ENCODE measurements at regions not wholly inside any gene's neighbourhood (a gene's known extent, or its start where the extent isn't known, plus 50 kb on each side); places are given as distances from the start of the nearest gene placed in this dataset.

GRCh38 chr3:118204052-118204656, 830.5 kb downstream of the IGSF11 start:
- H3K4me2 ChIP-seq: no peak overlapping the region
- no peaks in the 10 kb centered on the region for H3K4me1 ChIP-seq (ENCODE audit: insufficient read depth)
- peaks cover 26% of the 10 kb centered on the region for H3K9me3 Mint-ChIP-seq
- H3K9me2 ChIP-seq (ENCODE audit: insufficient read depth): no peaks in the 10 kb centered on the region
- H3K27ac ChIP-seq (ENCODE audit: low read depth): no peak overlapping the region
- H3K36me3 ChIP-seq (ENCODE audit: insufficient read depth): no peaks in the 10 kb centered on the region
- peaks cover 16% of the 10 kb centered on the region; the same call in 1 of the 3 replicates for H3K36me3 Mint-ChIP-seq (ENCODE audit: low read depth)
- H3K27me3 ChIP-seq (ENCODE audit: insufficient read depth): no peaks in the 10 kb centered on the region
- H3K79me2 ChIP-seq (replicated peaks; ENCODE audit: insufficient read depth): no peaks in the 10 kb centered on the region
- no peaks in the 10 kb centered on the region for H3K4me1 Mint-ChIP-seq
- H3K4me3 ChIP-seq: no peak overlapping the region
- no peak overlapping the region for H2AFZ ChIP-seq
- H3K27ac Mint-ChIP-seq: no peak overlapping the region
- DNase-seq (ENCODE audit: low spot score): no peak
- no peaks in the 10 kb centered on the region for H3K27me3 Mint-ChIP-seq (ENCODE audit: insufficient read depth, low read depth, poor library complexity)
- H3K4me3 Mint-ChIP-seq: no peak overlapping the region
- H3F3A ChIP-seq (replicated peaks; ENCODE audit: low read depth): no peaks in the 10 kb centered on the region
- H4K20me1 ChIP-seq (replicated peaks; ENCODE audit: insufficient read depth): no peaks in the 10 kb centered on the region
- ATAC-seq: no peak
- TF ChIP-seq STAT1 (IDR thresholded peaks at IDR 0.05; ENCODE audit: unreplicated experiment): no peak
- no peak for TF ChIP-seq EZH2 (IDR thresholded peaks at IDR 0.05; ENCODE audit: low read depth, unreplicated experiment)
- no peak for TF ChIP-seq EZH2phosphoT487 (IDR thresholded peaks at IDR 0.05; ENCODE audit: unreplicated experiment)
- TF ChIP-seq, protein P1, sequence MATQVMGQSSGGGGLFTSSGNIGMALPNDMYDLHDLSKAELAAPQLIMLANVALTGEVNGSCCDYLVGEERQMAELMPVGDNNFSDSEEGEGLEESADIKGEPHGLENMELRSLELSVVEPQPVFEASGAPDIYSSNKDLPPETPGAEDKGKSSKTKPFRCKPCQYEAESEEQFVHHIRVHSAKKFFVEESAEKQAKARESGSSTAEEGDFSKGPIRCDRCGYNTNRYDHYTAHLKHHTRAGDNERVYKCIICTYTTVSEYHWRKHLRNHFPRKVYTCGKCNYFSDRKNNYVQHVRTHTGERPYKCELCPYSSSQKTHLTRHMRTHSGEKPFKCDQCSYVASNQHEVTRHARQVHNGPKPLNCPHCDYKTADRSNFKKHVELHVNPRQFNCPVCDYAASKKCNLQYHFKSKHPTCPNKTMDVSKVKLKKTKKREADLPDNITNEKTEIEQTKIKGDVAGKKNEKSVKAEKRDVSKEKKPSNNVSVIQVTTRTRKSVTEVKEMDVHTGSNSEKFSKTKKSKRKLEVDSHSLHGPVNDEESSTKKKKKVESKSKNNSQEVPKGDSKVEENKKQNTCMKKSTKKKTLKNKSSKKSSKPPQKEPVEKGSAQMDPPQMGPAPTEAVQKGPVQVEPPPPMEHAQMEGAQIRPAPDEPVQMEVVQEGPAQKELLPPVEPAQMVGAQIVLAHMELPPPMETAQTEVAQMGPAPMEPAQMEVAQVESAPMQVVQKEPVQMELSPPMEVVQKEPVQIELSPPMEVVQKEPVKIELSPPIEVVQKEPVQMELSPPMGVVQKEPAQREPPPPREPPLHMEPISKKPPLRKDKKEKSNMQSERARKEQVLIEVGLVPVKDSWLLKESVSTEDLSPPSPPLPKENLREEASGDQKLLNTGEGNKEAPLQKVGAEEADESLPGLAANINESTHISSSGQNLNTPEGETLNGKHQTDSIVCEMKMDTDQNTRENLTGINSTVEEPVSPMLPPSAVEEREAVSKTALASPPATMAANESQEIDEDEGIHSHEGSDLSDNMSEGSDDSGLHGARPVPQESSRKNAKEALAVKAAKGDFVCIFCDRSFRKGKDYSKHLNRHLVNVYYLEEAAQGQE (IDR thresholded peaks at IDR 0.05; ENCODE audit: unreplicated experiment): no peak
- TF ChIP-seq ZNF114 (CRISPR knock-in tag; IDR thresholded peaks at IDR 0.05): no peak
- TF ChIP-seq, protein P2, sequence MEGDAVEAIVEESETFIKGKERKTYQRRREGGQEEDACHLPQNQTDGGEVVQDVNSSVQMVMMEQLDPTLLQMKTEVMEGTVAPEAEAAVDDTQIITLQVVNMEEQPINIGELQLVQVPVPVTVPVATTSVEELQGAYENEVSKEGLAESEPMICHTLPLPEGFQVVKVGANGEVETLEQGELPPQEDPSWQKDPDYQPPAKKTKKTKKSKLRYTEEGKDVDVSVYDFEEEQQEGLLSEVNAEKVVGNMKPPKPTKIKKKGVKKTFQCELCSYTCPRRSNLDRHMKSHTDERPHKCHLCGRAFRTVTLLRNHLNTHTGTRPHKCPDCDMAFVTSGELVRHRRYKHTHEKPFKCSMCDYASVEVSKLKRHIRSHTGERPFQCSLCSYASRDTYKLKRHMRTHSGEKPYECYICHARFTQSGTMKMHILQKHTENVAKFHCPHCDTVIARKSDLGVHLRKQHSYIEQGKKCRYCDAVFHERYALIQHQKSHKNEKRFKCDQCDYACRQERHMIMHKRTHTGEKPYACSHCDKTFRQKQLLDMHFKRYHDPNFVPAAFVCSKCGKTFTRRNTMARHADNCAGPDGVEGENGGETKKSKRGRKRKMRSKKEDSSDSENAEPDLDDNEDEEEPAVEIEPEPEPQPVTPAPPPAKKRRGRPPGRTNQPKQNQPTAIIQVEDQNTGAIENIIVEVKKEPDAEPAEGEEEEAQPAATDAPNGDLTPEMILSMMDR (conservative IDR thresholded peaks at IDR 0.05; ENCODE audit: low read depth in 2 of 2): no peak
- no peak for TF ChIP-seq JUNB (IDR thresholded peaks at IDR 0.05; ENCODE audit: unreplicated experiment)
- TF ChIP-seq CREB1 (CRISPR knock-in tag; IDR thresholded peaks at IDR 0.05; ENCODE audit: low read depth): no peak
- TF ChIP-seq NANOG (IDR thresholded peaks at IDR 0.05; ENCODE audit: borderline replicate concordance): no peak
- TF ChIP-seq ETS1 (IDR thresholded peaks at IDR 0.05): no peak
- no peak for TF ChIP-seq POLR2AphosphoS5 (IDR thresholded peaks at IDR 0.05; ENCODE audit: low read depth)
- no peak for TF ChIP-seq ZNF331 (CRISPR knock-in tag; IDR thresholded peaks at IDR 0.05; ENCODE audit: low read depth)
- TF ChIP-seq, protein P3, sequence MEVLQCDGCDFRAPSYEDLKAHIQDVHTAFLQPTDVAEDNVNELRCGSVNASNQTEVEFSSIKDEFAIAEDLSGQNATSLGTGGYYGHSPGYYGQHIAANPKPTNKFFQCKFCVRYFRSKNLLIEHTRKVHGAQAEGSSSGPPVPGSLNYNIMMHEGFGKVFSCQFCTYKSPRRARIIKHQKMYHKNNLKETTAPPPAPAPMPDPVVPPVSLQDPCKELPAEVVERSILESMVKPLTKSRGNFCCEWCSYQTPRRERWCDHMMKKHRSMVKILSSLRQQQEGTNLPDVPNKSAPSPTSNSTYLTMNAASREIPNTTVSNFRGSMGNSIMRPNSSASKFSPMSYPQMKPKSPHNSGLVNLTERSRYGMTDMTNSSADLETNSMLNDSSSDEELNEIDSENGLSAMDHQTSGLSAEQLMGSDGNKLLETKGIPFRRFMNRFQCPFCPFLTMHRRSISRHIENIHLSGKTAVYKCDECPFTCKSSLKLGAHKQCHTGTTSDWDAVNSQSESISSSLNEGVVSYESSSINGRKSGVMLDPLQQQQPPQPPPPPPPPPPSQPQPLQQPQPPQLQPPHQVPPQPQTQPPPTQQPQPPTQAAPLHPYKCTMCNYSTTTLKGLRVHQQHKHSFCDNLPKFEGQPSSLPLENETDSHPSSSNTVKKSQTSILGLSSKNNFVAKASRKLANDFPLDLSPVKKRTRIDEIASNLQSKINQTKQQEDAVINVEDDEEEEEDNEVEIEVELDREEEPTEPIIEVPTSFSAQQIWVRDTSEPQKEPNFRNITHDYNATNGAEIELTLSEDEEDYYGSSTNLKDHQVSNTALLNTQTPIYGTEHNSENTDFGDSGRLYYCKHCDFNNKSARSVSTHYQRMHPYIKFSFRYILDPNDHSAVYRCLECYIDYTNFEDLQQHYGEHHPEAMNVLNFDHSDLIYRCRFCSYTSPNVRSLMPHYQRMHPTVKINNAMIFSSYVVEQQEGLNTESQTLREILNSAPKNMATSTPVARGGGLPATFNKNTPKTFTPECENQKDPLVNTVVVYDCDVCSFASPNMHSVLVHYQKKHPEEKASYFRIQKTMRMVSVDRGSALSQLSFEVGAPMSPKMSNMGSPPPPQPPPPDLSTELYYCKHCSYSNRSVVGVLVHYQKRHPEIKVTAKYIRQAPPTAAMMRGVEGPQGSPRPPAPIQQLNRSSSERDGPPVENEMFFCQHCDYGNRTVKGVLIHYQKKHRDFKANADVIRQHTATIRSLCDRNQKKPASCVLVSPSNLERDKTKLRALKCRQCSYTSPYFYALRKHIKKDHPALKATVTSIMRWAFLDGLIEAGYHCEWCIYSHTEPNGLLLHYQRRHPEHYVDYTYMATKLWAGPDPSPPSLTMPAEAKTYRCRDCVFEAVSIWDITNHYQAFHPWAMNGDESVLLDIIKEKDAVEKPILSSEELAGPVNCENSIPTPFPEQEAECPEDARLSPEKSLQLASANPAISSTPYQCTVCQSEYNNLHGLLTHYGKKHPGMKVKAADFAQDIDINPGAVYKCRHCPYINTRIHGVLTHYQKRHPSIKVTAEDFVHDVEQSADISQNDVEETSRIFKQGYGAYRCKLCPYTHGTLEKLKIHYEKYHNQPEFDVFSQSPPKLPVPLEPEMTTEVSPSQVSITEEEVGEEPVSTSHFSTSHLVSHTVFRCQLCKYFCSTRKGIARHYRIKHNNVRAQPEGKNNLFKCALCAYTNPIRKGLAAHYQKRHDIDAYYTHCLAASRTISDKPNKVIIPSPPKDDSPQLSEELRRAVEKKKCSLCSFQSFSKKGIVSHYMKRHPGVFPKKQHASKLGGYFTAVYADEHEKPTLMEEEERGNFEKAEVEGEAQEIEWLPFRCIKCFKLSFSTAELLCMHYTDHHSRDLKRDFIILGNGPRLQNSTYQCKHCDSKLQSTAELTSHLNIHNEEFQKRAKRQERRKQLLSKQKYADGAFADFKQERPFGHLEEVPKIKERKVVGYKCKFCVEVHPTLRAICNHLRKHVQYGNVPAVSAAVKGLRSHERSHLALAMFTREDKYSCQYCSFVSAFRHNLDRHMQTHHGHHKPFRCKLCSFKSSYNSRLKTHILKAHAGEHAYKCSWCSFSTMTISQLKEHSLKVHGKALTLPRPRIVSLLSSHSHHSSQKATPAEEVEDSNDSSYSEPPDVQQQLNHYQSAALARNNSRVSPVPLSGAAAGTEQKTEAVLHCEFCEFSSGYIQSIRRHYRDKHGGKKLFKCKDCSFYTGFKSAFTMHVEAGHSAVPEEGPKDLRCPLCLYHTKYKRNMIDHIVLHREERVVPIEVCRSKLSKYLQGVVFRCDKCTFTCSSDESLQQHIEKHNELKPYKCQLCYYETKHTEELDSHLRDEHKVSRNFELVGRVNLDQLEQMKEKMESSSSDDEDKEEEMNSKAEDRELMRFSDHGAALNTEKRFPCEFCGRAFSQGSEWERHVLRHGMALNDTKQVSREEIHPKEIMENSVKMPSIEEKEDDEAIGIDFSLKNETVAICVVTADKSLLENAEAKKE (CRISPR knock-in tag; IDR thresholded peaks at IDR 0.05): no peak

Data from GM23338 (cell line).